CD4-positive, alpha-beta T cell treated with Interleukin-1 beta for 1 hour (primary cell): ENCODE measurements at regions not wholly inside any gene's neighbourhood (a gene's known extent, or its start where the extent isn't known, plus 50 kb on each side); places are given as distances from the start of the nearest gene placed in this dataset.
"Not testable (repeated sequence)": the region's sequence is repeated elsewhere in the genome, so short reads cannot be mapped to it uniquely, and the experiment has no call there.

Experiments used
- DNase-seq, 2 donors: peaks; one replicate each; pipeline ENCODE4 v3.0.0-alpha.2; 2020 to 2022

- DNase-seq = no peak
Observed at GRCh38 chr10:36489181-36489580, 636.2 kb upstream of the ANKRD30A start.

- DNase-seq = no peak
Observed at GRCh38 chr10:36488579-36488978, 636.8 kb upstream of the ANKRD30A start.

GRCh38 chr10:36479073-36479472 lies 646.3 kb upstream of the ANKRD30A start:
- no peak for DNase-seq

- no peak for DNase-seq
Observed at GRCh38 chr10:36476399-36476798, 649.0 kb upstream of the ANKRD30A start.

GRCh38 chr10:36475746-36476145 lies 649.7 kb upstream of the ANKRD30A start:
- DNase-seq = no peak

GRCh38 chr10:36474456-36474855 lies 650.9 kb upstream of the ANKRD30A start:
- DNase-seq = no peak

- no peak for DNase-seq
Observed at GRCh38 chr10:36473122-36473521, 652.3 kb upstream of the ANKRD30A start.

- no peak for DNase-seq
Observed at GRCh38 chr10:36469585-36469984, 655.8 kb upstream of the ANKRD30A start.

GRCh38 chr10:36468620-36469019 lies 656.8 kb upstream of the ANKRD30A start:
- DNase-seq = no peak

GRCh38 chr10:36465604-36466379 lies 659.6 kb upstream of the ANKRD30A start:
- no peak for DNase-seq

- DNase-seq = no peak
Observed at GRCh38 chr10:36464291-36464690, 661.1 kb upstream of the ANKRD30A start.

GRCh38 chr10:36463390-36463789 lies 662.0 kb upstream of the ANKRD30A start:
- DNase-seq = no peak

GRCh38 chr10:36462194-36462593 lies 663.2 kb upstream of the ANKRD30A start:
- DNase-seq = no peak

GRCh38 chr10:36458437-36458836 lies 667.0 kb upstream of the ANKRD30A start:
- DNase-seq = not testable (repeated sequence)

GRCh38 chr10:36457751-36458150 lies 667.6 kb upstream of the ANKRD30A start:
- no peak for DNase-seq

- DNase-seq = no peak
Observed at GRCh38 chr10:36455526-36456133, 669.8 kb upstream of the ANKRD30A start.

GRCh38 chr10:36452851-36453250 lies 672.5 kb upstream of the ANKRD30A start:
- no peak for DNase-seq

- no peak for DNase-seq
Observed at GRCh38 chr10:36451391-36451970, 673.9 kb upstream of the ANKRD30A start.

GRCh38 chr10:36450380-36450779 lies 675.0 kb upstream of the ANKRD30A start:
- DNase-seq = no peak

- DNase-seq = no peak
Observed at GRCh38 chr10:36448760-36449691, 676.4 kb upstream of the ANKRD30A start.

- no peak for DNase-seq
Observed at GRCh38 chr10:36446881-36447280, 678.5 kb upstream of the ANKRD30A start.

GRCh38 chr10:36443233-36443632 lies 682.2 kb upstream of the ANKRD30A start:
- DNase-seq = no peak

- DNase-seq = no peak
Observed at GRCh38 chr10:36441557-36441956, 683.8 kb upstream of the ANKRD30A start.
